ENCODE measurements at regions not wholly inside any gene's neighbourhood (a gene's known extent, or its start where the extent isn't known, plus 50 kb on each side); places are given as distances from the start of the nearest gene placed in this dataset.
"Not testable (repeated sequence)": the region's sequence is repeated elsewhere in the genome, so short reads cannot be mapped to it uniquely, and the experiment has no call there.

GRCh38 chr12:65740873-65741600 is 83.2 kb upstream of the HMGA2 start:
- H3K27me3 ChIP-seq (ENCODE audit: control insufficient read depth in 1 of 2, insufficient read depth in 2 of 2, low read length in 2 of 2): peaks cover 0 to 5% of the 10 kb centered on the region in 2 donors
- peaks cover 4 to 9% of the 10 kb centered on the region in 2 donors for H3K4me1 ChIP-seq (ENCODE audit: control insufficient read depth in 2 of 2, insufficient read depth in 2 of 2, low read length in 1 of 2)
- 12 to 13% methylated on average over 21 to 41 of the region's 42 CpGs for WGBS, 2 donors
- H3K9me3 ChIP-seq (ENCODE audit: control insufficient read depth in 2 of 2, insufficient read depth in 1 of 2, low read depth in 1 of 2, low read length in 1 of 2): peaks cover 0 to 4% of the 10 kb centered on the region in 2 donors
- H3K36me3 ChIP-seq (ENCODE audit: control insufficient read depth in 2 of 2, insufficient read depth in 2 of 2, low read length in 1 of 2): no peaks in the 10 kb centered on the region
- H3K27ac ChIP-seq (ENCODE audit: low read depth in 2 of 2, low read length in 1 of 2): no peak overlapping the region
- H3K4me3 ChIP-seq (ENCODE audit: low read depth in 1 of 2, low read length in 2 of 2): peak overlapping the region; percentile 53

DNA sequence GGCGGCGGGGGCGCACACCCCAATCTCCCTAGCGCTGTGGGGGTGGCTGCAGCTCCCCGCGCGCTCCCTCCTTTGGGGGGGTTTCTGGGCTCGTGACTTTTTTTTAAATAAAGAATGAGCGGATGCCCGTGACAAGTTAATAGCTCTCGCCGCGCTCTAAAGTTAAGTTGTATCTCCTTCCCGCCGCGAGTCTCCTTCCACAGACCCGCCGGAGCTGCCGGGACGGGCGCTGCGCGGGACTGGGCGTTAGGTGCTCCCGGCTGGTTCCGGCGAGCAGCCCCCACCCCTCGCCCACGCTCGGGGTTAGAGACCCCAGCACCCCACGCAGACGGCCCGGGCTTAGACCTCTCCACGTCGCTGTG is 82.6 kb upstream of the HMGA2 start:
- Histone ChIP-seq H3K4me1 (ENCODE audit: control insufficient read depth in 2 of 2, insufficient read depth in 2 of 2, low read length in 1 of 2) (peaks cover 4 to 9% of the 10 kb centered on the region in 2 donors), H3K4me3 (ENCODE audit: low read depth in 1 of 2, low read length in 2 of 2) (peak overlapping the region; percentile 53 to 59), H3K36me3 (ENCODE audit: control insufficient read depth in 2 of 2, insufficient read depth in 2 of 2, low read length in 1 of 2) (no peaks in the 10 kb centered on the region), H3K27ac (ENCODE audit: low read depth in 2 of 2, low read length in 1 of 2) (no peak overlapping the region), H3K9me3 (ENCODE audit: control insufficient read depth in 2 of 2, insufficient read depth in 1 of 2, low read depth in 1 of 2, low read length in 1 of 2) (peaks cover 0 to 4% of the 10 kb centered on the region in 2 donors), H3K27me3 (ENCODE audit: control insufficient read depth in 1 of 2, insufficient read depth in 2 of 2, low read length in 2 of 2) (peaks cover 0 to 5% of the 10 kb centered on the region in 2 donors)
- 1% methylated on average over 27 to 35 of the region's 35 CpGs for WGBS, 2 donors

DNA sequence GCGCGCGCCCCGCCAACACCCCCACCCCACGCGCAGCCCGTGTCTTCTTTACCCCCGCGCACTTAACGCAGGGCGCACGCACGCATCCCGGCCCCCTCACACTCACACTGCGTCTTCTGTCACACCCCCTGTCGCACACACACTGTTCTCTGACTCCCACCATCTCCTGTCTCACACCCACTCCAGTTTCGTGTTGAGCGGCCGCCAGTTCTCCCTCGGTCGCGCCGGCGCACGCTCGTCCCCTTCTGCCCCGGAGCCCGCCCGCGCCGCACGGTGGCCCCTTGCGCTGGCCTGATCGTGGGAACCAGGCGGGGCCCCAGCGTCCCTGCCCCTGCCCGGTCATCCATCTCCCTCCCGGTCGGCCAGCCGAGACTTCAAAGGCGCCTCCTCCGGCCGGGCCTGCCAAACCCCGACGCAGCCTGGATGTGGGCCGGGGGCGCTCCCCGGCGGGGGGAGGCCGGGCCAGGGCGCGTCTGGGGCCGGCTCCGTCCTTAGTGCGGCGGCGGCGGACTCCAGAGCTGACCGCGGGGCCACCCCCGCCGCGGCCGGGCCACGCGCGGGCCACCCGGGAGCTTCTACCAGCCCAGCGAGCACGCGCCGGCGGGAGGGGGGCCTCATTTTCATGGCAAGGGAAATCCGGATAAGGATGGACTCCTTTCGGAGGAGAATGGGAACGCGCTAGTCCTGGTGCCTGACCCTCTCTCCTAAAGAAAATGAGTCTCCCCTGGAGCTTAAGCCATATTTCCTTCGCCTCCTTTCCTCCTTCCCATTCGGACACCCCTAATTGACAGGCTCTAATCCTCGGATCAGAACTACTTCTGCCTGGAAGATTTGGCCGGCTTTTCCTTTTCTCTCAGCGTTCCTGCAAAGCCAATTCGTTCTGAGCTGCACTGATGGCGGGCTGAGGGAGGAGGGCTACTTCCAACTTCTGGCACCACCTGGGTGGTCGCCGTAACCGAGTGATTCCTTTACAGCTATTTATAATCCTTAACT is 82.0 kb upstream of the HMGA2 start:
- Histone ChIP-seq H3K27me3 (ENCODE audit: control insufficient read depth in 1 of 2, insufficient read depth in 2 of 2, low read length in 2 of 2) (peaks cover 0 to 5% of the 10 kb centered on the region in 2 donors), H3K27ac (ENCODE audit: low read depth in 2 of 2, low read length in 1 of 2) (no peak overlapping the region), H3K4me3 (ENCODE audit: low read depth in 1 of 2, low read length in 2 of 2) (peak overlapping the region; percentile 53 to 59), H3K9me3 (ENCODE audit: control insufficient read depth in 2 of 2, insufficient read depth in 1 of 2, low read depth in 1 of 2, low read length in 1 of 2) (peaks cover 0 to 4% of the 10 kb centered on the region in 2 donors), H3K4me1 (ENCODE audit: control insufficient read depth in 2 of 2, insufficient read depth in 2 of 2, low read length in 1 of 2) (peaks cover 4 to 9% of the 10 kb centered on the region in 2 donors), H3K36me3 (ENCODE audit: control insufficient read depth in 2 of 2, insufficient read depth in 2 of 2, low read length in 1 of 2) (no peaks in the 10 kb centered on the region)
- 10 to 14% methylated on average over 72 to 87 of the region's 87 CpGs for WGBS, 2 donors

DNA sequence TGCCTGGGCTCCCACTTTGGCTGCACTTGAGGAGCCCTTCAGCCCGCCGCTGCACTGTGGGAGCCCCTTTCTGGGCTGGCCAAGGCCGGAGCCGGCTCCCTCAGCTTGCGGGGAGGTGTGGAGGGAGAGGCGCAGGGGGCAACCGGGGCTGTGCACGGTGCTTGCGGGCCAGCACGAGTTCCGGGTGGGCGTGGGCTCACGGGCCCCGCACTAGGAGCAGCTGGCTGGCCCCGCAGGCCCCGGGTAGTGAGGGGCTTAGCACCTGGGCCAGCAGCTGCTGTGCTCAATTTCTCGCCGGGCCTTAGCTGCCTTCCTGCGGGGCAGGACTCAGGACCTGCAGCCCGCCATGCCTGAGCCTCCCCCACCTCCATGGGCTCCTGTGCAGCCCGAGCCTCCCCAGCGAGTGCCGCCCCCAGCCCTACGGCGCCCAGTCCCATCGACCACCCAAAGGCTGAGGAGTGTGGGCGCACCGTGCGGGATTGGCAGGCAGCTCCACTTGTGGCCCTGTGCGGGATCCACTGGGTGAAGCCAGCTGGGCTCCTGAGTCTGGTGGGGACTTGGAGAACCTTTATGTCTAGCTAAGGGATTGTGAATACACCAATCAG is 79.9 kb upstream of the HMGA2 start:
- not testable (repeated sequence) for H3K4me1 ChIP-seq (ENCODE audit: control insufficient read depth in 2 of 2, insufficient read depth in 2 of 2, low read length in 1 of 2); H3K9me3 ChIP-seq (ENCODE audit: control insufficient read depth in 2 of 2, insufficient read depth in 1 of 2, low read depth in 1 of 2, low read length in 1 of 2); H3K36me3 ChIP-seq (ENCODE audit: control insufficient read depth in 2 of 2, insufficient read depth in 2 of 2, low read length in 1 of 2); H3K27ac ChIP-seq (ENCODE audit: low read depth in 2 of 2, low read length in 1 of 2); H3K27me3 ChIP-seq (ENCODE audit: control insufficient read depth in 1 of 2, insufficient read depth in 2 of 2, low read length in 2 of 2); H3K4me3 ChIP-seq (ENCODE audit: low read depth in 1 of 2, low read length in 2 of 2)
- WGBS, 2 donors: 96 to 98% methylated on average over 19 to 30 of the region's 30 CpGs

DNA sequence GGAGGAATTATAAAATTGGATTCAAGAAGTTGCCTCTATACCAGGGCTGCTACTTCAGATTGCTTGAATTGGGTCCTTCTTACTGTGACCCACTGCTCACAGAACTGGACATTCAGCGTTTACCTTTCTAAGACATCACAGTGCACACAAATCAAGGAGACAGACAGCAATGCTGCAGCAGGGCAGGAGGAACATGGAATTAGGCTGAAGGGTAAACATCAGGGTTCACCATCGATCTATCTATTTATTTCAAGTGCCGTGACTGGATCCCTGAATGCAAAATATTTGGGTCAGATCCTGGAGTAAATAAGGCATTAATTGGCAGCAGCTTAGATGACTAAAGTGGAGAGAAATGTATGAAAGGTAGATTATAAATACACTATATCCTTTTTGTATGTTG is 76.9 kb upstream of the HMGA2 start:
- no peaks in the 10 kb centered on the region for H3K36me3 ChIP-seq (ENCODE audit: control insufficient read depth in 2 of 2, insufficient read depth in 2 of 2, low read length in 1 of 2)
- 55 to 66% methylated on average over 3 of the region's 3 CpGs for WGBS, 2 donors
- H3K27me3 ChIP-seq (ENCODE audit: control insufficient read depth in 1 of 2, insufficient read depth in 2 of 2, low read length in 2 of 2): no peaks in the 10 kb centered on the region
- H3K9me3 ChIP-seq (ENCODE audit: control insufficient read depth in 2 of 2, insufficient read depth in 1 of 2, low read depth in 1 of 2, low read length in 1 of 2): no peaks in the 10 kb centered on the region
- peaks cover 0 to 2% of the 10 kb centered on the region in 2 donors for H3K4me1 ChIP-seq (ENCODE audit: control insufficient read depth in 2 of 2, insufficient read depth in 2 of 2, low read length in 1 of 2)
- no peak overlapping the region for H3K27ac ChIP-seq (ENCODE audit: low read depth in 2 of 2, low read length in 1 of 2)
- H3K4me3 ChIP-seq (ENCODE audit: low read depth in 1 of 2, low read length in 2 of 2): no peak overlapping the region

DNA sequence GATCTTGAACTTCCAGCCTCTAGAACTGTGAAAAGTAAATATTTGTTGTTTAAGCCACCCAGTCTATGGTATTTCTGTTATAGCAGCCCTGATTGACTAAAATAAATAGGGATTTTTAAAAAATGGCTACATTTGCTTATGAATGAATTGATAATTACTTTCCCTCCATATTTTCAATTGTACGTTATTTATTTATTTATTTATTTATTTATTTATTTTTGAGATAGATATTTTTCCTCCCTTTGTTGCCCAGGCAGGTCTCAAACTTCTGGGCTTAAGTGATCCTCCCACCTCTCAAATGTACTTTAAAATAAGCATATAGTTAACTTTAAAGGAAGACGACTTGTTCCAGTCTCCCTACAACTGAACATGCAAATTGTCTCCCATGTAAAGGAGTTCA is 76.0 kb upstream of the HMGA2 start:
- Histone ChIP-seq H3K9me3 (ENCODE audit: control insufficient read depth in 2 of 2, insufficient read depth in 1 of 2, low read depth in 1 of 2, low read length in 1 of 2) (no peaks in the 10 kb centered on the region), H3K4me3 (ENCODE audit: low read depth in 1 of 2, low read length in 2 of 2) (no peak overlapping the region), H3K4me1 (ENCODE audit: control insufficient read depth in 2 of 2, insufficient read depth in 2 of 2, low read length in 1 of 2) (no peaks in the 10 kb centered on the region), H3K27me3 (ENCODE audit: control insufficient read depth in 1 of 2, insufficient read depth in 2 of 2, low read length in 2 of 2) (no peaks in the 10 kb centered on the region), H3K36me3 (ENCODE audit: control insufficient read depth in 2 of 2, insufficient read depth in 2 of 2, low read length in 1 of 2) (no peaks in the 10 kb centered on the region), H3K27ac (ENCODE audit: low read depth in 2 of 2, low read length in 1 of 2) (no peak overlapping the region)
- WGBS, 2 donors: 88 to 93% methylated on average over 2 of the region's 2 CpGs

DNA sequence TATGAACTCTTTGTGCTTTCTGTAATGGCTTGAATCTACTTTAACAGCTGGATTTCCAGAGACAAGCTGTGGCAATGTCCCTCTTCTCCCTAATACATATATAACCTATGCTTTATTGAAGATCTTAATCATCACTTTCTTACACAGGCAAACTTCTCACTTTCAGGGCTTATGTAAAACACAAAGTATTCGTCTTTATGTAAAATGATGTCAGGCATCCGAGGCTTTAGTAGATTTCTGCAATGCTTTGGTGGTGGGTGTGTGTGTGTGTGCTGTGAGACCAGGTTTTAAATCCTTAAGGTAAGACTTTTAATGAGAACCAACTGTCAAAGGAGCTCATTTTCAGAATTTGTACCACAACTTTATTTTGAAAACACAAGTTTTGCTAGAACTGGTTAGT is 70.0 kb upstream of the HMGA2 start:
- WGBS, 2 donors: 72 to 75% methylated on average over 2 of the region's 2 CpGs
- H3K4me3 ChIP-seq (ENCODE audit: low read depth in 1 of 2, low read length in 2 of 2): no peak overlapping the region
- no peaks in the 10 kb centered on the region for H3K9me3 ChIP-seq (ENCODE audit: control insufficient read depth in 2 of 2, insufficient read depth in 1 of 2, low read depth in 1 of 2, low read length in 1 of 2)
- H3K27ac ChIP-seq (ENCODE audit: low read depth in 2 of 2, low read length in 1 of 2): no peak overlapping the region
- no peaks in the 10 kb centered on the region for H3K36me3 ChIP-seq (ENCODE audit: control insufficient read depth in 2 of 2, insufficient read depth in 2 of 2, low read length in 1 of 2)
- no peaks in the 10 kb centered on the region for H3K4me1 ChIP-seq (ENCODE audit: control insufficient read depth in 2 of 2, insufficient read depth in 2 of 2, low read length in 1 of 2)
- H3K27me3 ChIP-seq (ENCODE audit: control insufficient read depth in 1 of 2, insufficient read depth in 2 of 2, low read length in 2 of 2): no peaks in the 10 kb centered on the region

GRCh38 chr12:65754744-65755595 is 69.3 kb upstream of the HMGA2 start:
- WGBS, 2 donors: 49 to 57% methylated on average over 8 of the region's 8 CpGs
- no peaks in the 10 kb centered on the region for H3K9me3 ChIP-seq (ENCODE audit: control insufficient read depth in 2 of 2, insufficient read depth in 1 of 2, low read depth in 1 of 2, low read length in 1 of 2)
- H3K27ac ChIP-seq (ENCODE audit: low read depth in 2 of 2, low read length in 1 of 2): no peak overlapping the region
- H3K27me3 ChIP-seq (ENCODE audit: control insufficient read depth in 1 of 2, insufficient read depth in 2 of 2, low read length in 2 of 2): peaks cover 0 to 2% of the 10 kb centered on the region in 2 donors
- H3K4me3 ChIP-seq (ENCODE audit: low read depth in 1 of 2, low read length in 2 of 2): no peak overlapping the region
- no peaks in the 10 kb centered on the region for H3K4me1 ChIP-seq (ENCODE audit: control insufficient read depth in 2 of 2, insufficient read depth in 2 of 2, low read length in 1 of 2)
- H3K36me3 ChIP-seq (ENCODE audit: control insufficient read depth in 2 of 2, insufficient read depth in 2 of 2, low read length in 1 of 2): no peaks in the 10 kb centered on the region

- Histone ChIP-seq H3K9me3 (ENCODE audit: control insufficient read depth in 2 of 2, insufficient read depth in 1 of 2, low read depth in 1 of 2, low read length in 1 of 2) (no peaks in the 10 kb centered on the region), H3K4me3 (ENCODE audit: low read depth in 1 of 2, low read length in 2 of 2) (no peak overlapping the region), H3K36me3 (ENCODE audit: control insufficient read depth in 2 of 2, insufficient read depth in 2 of 2, low read length in 1 of 2) (no peaks in the 10 kb centered on the region), H3K27ac (ENCODE audit: low read depth in 2 of 2, low read length in 1 of 2) (no peak overlapping the region), H3K4me1 (ENCODE audit: control insufficient read depth in 2 of 2, insufficient read depth in 2 of 2, low read length in 1 of 2) (no peaks in the 10 kb centered on the region), H3K27me3 (ENCODE audit: control insufficient read depth in 1 of 2, insufficient read depth in 2 of 2, low read length in 2 of 2) (peaks cover 0 to 2% of the 10 kb centered on the region in 2 donors)
- WGBS, 2 donors: 54 to 67% methylated on average over 4 of the region's 4 CpGs
Observed at GRCh38 chr12:65755596-65755978, 68.7 kb upstream of the HMGA2 start.

All from esophagus (tissue), 2 donors.